T-helper 17 cell (primary cell): ENCODE measurements at regions not wholly inside any gene's neighbourhood (a gene's known extent, or its start where the extent isn't known, plus 50 kb on each side); places are given as distances from the start of the nearest gene placed in this dataset.

Source experiments
- ATAC-seq: fragments of 150-1000 bp; cut with Tn5 transposase; 2 replicates; pipeline ENCODE4 v1.10.0; 2021; ENCODE audit warnings: mild to moderate bottlenecking, moderate library complexity
- DNase-seq, 3 donors: peaks; one replicate each; pipeline versions ENCODE4 v3.0.0 to v3.0.0-alpha.2; 2020 to 2021
- H3K9me3 ChIP-seq: one replicate; pipeline ENCODE4 v1.7.0; 2013; ENCODE audit warnings: low read length, mild to moderate bottlenecking; ENCODE audit not compliant: control insufficient read depth, poor library complexity, severe bottlenecking
- H3K27ac Mint-ChIP-seq: one replicate; pipeline ENCODE4 v1.8.0; 2022; ENCODE audit warnings: mild to moderate bottlenecking, moderate library complexity, mixed read lengths
- H3K27me3 Mint-ChIP-seq: one replicate; pipeline ENCODE4 v1.8.0; 2022; ENCODE audit warnings: mixed read lengths
- H3K36me3 Mint-ChIP-seq: one replicate; pipeline ENCODE4 v1.8.0; 2022; ENCODE audit warnings: low read depth, mixed read lengths
- H3K4me1 Mint-ChIP-seq: one replicate; pipeline ENCODE4 v1.8.0; 2022; ENCODE audit warnings: mild to moderate bottlenecking, mixed read lengths
- H3K4me3 Mint-ChIP-seq: one replicate; pipeline ENCODE4 v1.8.0; 2022; ENCODE audit warnings: mild to moderate bottlenecking, moderate library complexity, mixed read lengths

DNA sequence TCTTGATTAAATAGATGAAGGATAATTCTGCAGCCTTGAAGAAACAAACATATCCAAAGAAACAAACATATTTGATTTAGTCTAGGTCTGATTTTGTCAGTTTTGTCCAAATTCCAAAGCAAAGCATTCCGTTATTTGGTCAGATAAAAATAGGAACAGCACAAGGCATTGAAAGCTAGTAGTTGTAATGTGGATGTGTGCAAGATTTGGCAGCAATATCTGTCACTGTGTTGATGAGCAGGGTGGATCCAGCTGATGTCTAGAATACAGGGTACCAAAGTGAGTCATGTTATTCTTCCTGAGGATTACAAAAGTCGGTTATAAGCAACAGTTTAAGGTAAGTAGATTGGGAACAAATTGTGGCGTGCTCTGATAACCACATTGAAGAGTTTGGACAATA is 69.3 kb upstream of the PLPPR1 start:
- H3K9me3 ChIP-seq, result no peaks in the 10 kb centered on the region
- no peak overlapping the region for H3K4me3 Mint-ChIP-seq
- H3K27me3 Mint-ChIP-seq, result no peaks in the 10 kb centered on the region
- no peaks in the 10 kb centered on the region for H3K36me3 Mint-ChIP-seq
- no peaks in the 10 kb centered on the region for H3K4me1 Mint-ChIP-seq
- DNase-seq (no peak), ATAC-seq (no peak)
- no peak overlapping the region for H3K27ac Mint-ChIP-seq
